GM21737 (cell line): ENCODE measurements at regions not wholly inside any gene's neighbourhood (a gene's known extent, or its start where the extent isn't known, plus 50 kb on each side); places are given as distances from the start of the nearest gene placed in this dataset.
"Not testable (repeated sequence)": the region's sequence is repeated elsewhere in the genome, so short reads cannot be mapped to it uniquely, and the experiment has no call there.

Experiments
- ATAC-seq: cut with Tn5 transposase; IDR thresholded peaks from one replicate; pipeline ENCODE4 v1.9.1; 2021; ENCODE audit warnings: mild to moderate bottlenecking, moderate library complexity; ENCODE audit not compliant: unreplicated experiment

- no peak for ATAC-seq
Measured at GRCh38 chr6:135701426-135701825, 150.1 kb upstream of the PDE7B start.

DNA sequence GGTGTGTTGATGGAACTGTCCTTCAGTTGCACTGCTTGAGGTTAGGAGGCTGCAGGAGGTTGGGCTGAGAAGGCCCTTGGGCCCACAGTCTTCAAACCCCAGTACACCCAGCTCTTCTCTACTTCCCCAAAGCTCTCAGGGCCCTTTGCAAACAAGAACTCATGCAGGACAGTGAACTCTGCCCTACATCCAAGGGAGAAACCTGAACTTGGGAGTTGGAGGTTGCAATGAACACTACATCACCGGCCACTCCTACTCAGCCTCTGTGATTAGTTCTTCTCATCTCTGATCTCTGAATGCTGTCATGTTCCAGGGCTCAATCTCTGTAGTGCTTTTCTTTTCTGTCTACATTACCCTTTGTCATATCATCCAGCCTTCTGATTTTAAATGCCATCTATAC, 148.5 kb upstream of the PDE7B start:
- ATAC-seq = no peak

GRCh38 chr6:135703621-135704020, 147.9 kb upstream of the PDE7B start:
- ATAC-seq = peak; percentile 85

DNA sequence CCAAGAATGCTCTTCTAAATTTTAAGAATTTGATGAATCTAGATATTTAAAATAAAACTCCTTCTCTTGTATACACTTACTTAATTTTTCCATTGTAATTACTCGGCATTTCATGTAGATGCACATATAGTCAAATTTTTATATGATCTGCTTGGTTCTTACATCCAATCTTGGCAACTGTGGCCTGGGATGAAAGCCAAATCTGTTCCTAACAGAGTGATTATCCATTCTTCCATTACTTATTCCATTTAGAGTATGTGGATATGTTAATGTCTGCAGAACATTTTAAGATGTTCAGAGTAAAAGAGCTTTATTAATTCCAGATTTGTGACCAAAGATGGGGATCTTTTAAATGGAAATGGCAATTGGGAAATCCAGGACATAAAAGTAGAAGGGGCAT, 144.1 kb upstream of the PDE7B start:
- no peak for ATAC-seq

DNA sequence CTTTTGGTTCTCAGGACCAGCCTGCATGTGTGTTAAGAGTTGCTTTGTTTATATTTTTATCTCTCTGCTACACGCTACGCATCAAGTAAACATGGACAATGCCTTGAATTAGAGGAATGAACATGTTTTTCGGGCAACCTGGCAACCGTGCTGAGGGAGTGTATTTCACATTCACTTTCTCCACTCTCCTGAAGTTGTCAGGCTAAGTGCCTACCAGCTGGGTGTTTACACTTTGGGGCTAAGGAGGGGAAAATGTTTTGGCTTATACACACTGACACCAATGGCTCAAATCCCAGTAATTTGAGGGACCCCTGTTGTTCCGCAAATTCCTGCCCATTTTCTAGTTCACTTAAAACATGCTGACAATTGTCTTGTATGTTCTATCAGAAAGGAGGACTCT, 141.5 kb upstream of the PDE7B start:
- ATAC-seq = no peak

GRCh38 chr6:135722190-135722589, 129.3 kb upstream of the PDE7B start:
- ATAC-seq = no peak

DNA sequence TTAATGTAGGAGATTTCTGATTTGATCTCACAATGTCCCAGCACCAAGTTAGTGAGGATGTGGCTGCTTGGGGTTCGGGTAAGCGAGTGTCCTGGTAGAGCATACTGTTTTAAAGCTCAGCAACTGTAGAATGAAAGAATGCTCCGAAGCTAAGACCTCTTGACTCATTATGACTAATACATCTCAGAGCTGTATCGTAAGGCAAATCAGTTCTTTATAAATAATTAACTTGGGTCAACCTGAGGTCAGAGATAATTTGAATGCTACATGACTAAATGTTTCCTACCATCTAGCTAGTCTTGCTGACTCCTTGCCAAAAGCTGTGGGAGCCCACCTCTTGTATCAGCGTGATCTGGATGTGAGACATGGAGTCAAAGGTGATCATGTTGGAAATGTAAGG, 128.8 kb upstream of the PDE7B start:
- no peak for ATAC-seq

DNA sequence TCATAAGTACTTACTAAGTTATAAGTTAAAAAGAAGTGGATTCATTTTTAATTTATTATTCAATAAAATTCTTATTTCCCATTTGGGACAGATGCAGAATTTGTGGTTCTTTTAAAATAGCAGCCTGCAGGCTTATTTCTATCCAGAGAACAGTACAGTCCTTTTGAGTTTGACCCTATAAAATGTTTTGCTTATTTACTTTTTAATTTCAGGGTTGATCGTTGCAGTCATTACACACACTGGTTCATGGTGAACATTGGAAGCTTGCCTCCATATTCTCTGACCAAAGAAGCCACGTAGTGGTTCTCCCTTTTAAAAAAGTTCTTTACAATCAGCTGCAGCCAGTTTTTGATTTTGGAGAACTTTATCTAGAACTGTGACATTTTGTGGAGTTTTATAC, 122.9 kb upstream of the PDE7B start:
- ATAC-seq = no peak

DNA sequence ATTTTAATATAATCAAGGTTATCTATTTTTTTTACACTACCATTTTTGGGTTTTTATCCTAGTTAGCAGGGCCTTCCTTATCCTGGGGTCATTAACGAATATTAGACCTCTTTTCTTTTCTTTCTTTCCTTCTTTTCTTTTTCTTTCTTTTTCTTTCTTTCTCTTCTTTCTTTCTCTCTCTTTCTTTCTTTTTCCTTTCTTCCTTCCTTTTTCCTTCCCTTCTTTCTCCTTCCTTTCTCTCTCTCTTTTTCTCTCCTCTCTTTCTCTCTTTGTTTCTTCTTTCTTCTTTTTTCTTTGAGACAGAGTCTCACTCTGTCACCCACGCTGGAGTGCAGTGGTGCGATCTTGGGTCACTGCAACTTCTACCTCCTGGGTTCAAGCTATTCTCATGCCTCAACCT, 120.4 kb upstream of the PDE7B start:
- no peak for ATAC-seq

DNA sequence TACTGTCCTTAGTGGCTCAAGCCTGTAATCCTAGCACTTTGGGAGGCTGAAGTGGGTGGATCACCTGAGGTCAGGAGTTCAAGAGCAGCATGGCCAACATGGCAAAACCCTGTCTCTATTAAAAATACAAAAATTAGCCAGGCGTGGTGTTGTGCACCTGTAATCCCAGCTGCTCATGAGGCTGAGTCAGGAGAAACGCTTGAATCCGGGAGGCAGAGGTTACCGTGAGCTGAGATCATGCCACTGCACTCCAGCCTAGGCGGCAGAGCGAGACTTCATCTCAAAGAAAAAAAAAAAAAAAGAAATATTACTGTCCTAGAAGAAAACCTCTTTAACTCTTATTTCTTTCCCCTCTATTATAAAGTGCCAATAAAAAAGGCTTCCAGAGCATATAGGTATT, 115.2 kb upstream of the PDE7B start:
- ATAC-seq = not testable (repeated sequence)

DNA sequence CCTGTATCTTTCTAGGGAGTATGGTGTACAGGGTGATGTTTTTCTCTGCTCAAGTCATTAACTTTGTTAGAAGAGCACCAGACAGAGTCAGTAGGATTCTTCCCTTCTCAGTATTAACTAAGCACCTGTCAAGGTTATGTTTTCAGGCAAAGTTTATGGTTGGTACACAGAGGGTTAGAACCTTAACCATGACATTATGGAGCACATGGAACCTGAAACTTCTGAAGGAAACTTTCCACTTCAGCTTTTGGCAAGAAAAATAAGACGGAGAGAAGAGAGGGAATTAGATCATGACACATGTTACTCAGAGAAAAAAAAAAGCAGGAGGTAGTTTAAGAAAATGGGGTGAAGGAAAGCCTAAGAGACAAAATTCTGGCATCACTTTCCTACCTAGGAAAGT, 112.9 kb upstream of the PDE7B start:
- no peak for ATAC-seq

DNA sequence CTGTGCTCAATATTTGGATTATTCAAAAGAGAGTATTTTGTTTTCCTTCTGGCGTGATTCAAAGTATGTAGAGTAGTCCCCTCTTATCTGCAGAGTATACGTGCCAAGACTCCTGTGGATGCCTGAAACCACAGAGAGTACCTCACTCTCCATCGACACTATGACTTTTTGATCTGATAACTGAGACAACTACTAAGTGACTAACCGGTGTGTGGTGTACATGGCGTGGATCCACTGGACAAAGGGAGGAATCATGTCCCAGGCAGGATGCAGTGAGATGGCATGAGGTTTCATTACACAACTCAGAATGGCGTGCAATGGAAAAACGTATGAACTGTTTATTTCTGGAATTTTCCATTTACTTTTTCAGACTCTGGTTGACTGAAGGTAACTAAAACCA, 112.2 kb upstream of the PDE7B start:
- no peak for ATAC-seq

DNA sequence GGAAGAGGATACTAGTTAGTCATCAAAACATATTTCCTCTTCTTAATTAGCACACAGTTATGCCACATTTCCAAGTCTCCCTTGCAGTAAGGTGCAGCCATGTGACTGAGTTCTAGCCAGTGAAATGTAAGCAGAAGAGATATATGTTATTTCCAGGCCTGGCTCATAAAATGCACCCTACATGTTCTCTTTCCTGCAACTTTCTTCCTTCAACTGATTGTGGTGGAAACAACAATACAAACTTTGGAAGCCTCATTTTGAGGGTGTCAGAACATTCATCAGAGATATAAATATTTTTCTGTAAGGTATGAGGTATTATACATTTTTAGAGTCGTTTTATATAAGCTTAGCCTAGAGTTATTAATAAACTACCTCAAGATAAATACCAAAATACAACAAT, 110.9 kb upstream of the PDE7B start:
- no peak for ATAC-seq

- ATAC-seq = no peak
Measured at GRCh38 chr6:135743476-135743875, 108.0 kb upstream of the PDE7B start.

DNA sequence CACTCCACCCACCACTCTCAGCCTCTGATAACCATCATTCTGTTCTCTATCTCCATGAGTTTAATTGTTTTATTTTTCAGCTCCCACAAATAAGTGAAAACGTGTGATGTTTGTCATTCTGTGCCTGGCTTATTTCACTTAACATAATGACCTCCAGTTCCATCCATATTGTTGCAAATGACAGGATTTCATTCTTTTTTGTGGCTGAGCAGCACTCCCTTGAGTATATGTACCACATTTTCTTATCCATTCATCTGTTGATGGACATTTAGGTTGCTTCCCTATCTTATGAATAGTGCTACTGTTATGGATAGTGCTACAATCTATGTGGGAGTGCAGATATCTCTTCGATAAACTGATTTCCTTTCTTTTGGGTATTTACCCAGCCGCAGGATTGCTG, 103.3 kb upstream of the PDE7B start:
- ATAC-seq = no peak

GRCh38 chr6:135750081-135750480, 101.4 kb upstream of the PDE7B start:
- ATAC-seq = no peak

- no peak for ATAC-seq
Measured at GRCh38 chr6:135753196-135753595, 98.3 kb upstream of the PDE7B start.

DNA sequence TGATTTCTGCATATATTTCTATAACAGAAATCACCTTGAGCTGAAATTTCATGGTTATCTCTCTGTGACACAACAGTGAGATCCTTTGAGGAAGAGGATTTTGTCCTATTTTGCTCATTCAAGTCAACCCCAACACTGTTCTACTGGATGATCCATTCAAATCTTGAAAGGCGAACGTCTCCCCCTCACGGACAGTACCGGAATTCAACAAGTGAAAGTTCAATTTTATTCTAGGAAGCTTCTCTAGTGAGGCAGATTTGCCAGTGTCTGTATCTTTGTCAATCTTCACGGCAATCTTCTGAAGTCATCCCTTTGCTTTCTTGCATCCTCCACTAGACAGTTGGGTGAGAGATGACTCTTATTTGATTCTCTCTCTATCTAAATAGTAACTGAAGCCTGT, 91.7 kb upstream of the PDE7B start:
- no peak for ATAC-seq

GRCh38 chr6:135774006-135774405, 77.5 kb upstream of the PDE7B start:
- no peak for ATAC-seq

DNA sequence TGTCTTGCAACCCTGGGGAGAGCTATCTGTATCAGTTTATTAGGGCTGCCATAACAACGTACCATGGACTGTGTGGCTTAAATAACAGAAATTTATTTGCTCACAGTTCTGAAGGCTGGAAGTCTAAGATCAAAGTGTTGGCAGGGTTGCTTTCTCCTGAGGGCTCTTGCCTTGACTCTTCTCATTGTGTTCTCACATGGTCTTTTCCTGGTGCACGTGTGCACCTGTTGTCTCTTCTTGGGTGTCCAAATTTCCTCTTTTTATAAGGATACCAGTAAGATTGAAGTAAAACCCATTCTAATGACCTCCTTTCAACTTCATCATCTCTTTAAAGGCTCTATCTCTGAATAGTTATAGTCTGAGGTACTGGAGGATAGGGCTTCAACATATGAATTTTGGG, 72.3 kb upstream of the PDE7B start:
- no peak for ATAC-seq

- ATAC-seq = no peak
Measured at GRCh38 chr6:135780326-135780725, 71.2 kb upstream of the PDE7B start.

DNA sequence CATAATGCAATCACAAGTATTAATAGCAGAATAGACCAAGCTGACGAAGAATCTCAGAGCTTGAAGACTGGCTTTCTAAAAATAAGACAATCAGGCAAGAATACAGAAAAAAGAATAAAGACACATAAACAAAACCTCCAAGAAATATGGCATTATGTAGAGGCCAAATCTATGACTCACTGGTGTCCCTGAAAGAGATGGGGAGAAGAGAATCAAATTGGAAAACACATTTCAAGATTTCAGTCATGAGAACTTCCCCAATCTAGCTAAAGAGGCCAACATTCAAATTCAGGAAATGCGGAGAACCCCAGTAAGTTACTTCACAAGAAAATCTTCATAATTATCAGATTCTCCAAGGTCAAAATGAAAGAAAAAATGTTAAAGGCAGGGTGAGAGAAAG, 69.0 kb upstream of the PDE7B start:
- no peak for ATAC-seq

DNA sequence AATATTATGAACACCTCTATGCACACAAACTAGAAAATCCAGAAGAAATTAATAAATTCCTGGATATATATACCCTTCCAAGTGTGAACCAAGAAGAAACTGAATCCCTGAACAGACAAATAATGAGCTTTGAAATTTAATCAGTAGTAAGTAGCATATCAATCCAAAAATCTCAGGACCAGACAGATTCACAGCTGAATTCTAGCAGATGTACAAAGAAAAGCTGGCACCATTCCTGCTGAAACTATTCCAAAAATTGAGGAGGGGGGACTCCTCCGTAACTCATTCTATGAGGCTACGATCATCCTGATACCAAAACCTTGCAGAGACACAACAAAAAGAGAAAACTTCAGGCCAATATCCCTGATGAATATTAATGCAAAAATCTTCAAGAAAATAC, 67.0 kb upstream of the PDE7B start:
- ATAC-seq = no peak
